Myocyte (in vitro differentiated cells): ENCODE measurements at regions not wholly inside any gene's neighbourhood (a gene's known extent, or its start where the extent isn't known, plus 50 kb on each side); places are given as distances from the start of the nearest gene placed in this dataset.
A peak's percentile ranks its signal among the peaks of the same experiment; 100 is the strongest.
"Not testable (repeated sequence)": the region's sequence is repeated elsewhere in the genome, so short reads cannot be mapped to it uniquely, and the experiment has no call there.

ENCODE experiments used
- DNase-seq: peaks from one replicate; pipeline ENCODE4 v3.0.0-alpha.2; 2012; ENCODE audit warnings: low read depth

DNA sequence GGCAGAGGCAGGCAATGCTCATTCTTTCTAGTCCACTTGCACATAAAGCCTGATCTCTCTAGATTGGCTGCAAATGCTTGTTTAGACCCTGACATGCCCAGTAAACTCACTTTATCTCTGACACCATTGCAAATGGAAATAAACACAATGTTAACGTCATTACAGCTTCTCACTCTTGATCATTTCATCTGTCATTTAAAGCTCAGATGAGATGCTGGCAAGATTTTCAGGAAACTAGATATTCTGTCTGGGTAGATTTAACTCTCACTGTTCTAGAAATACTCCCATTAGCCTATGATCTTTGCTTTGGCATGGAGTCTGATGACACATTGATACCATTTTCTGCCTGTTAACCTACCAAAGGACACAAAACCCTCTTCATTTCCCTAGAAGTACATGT is 320.7 kb upstream of the HNRNPA3 start:
- DNase-seq: no peak

DNA sequence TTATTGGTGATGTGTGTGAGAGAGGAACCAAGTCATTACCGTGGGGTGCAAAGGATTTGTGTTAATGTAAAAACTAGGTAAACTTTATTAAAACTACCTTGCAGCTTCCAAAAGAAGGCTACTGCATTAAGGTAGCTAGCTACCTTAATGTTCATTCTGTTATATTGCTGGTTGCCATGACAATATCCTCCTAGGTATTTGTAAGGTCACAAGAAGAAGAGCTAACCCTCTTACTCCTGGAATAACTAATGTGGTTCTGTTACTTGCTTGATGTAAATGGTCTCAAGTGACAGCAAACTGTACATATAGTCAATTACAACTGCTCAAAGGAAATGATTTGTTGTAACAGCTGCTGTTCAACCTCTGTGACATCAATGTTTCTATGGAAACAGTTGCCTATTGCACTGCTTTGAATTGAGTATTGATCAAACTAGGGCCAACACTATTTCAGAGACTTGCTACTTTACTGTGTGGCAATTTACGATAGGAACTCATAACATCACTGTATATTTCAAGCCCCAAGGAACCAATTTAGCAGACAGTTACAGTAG is 319.8 kb upstream of the HNRNPA3 start:
- no peak for DNase-seq

DNA sequence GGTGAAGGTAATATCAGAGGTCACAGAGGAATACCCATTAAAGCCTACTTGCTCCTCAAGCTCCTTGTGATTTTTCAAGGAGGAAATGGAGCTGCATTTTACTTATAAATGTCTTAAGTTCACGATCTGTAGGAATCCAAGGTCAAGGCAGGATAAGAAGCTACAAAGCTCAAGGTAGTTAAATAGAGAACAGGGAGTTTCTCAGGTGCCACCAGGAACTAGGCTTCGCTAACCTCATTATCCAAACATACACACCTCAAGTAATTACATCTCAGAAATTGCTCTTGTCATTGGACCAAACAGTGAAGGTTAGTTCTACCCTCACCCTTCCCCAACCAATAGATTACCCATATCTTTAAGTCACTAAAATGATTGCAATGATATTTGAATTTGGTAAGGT is 317.4 kb upstream of the HNRNPA3 start:
- DNase-seq: no peak

DNA sequence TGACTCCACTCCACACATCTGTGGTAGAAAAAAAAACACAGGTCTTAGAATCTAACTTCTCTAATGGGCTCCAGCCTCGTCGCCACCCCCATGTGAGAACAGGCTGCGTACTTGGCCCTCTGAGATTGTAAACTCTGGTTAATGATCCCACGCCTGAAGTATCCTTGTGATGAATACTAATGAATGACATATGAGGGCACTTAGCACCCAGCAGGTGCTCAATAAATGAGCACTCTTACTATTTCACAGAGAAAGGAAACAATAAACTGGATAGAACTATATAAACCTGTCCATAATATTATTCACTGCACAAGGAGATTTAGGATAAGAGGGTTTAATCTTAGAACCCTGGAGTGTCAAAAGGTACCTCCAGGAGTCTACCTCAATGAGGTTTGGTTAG is 310.1 kb upstream of the HNRNPA3 start:
- no peak for DNase-seq

DNA sequence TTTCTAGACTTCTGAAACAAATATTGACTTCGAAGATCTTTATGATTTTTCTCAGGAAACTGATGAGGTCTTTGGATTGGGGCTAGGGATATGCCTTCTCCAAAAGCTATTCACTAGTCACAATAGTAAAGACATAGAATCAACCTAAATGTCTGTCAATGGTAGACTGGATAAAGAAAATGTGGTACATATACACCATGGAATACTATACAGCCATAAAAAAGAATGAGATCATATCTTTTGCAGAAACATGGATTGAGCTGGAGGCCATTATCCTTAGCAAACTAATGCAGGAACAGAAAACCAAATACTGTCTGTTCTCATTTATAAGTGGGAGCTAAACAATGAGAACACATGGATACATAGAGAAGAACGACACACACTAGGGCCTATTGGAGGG is 308.5 kb upstream of the HNRNPA3 start:
- DNase-seq: not testable (repeated sequence)

DNA sequence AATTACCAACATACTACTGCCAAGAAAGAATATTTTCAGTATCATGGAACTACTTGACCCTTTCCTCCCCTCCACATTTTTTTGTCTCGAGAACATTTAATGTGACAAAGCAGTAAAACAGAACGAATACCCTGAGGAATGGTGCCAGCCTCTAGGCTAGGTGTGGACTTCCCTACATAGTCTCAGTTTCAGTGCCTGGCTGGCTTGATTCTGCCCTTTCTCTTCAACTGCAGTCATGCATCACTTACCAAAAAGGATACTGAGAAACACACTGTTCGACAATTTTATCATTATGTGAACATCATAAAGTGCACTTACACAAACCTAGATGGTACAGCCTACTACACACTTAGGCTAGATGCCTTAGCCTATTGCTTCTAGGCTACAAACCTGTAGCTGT is 305.3 kb upstream of the HNRNPA3 start:
- DNase-seq: no peak

DNA sequence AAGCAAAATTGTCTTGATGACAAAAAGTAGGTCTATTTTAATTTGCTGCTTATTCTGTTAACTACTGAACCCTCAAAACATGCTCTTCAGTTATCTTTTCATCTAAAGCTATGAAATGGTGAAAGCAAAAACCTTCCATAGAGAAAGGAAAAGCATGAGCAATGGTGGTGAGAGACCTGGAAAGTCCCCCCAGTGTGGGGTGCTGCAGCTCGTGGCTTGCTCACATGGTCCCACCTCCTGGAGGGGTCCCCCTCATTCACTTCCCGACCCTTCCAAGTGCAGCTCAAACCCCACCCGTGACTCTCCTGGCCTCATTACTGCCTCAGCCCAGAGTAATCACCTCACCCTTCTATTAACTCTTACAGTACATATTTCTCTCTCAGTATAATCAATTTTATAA is 301.8 kb upstream of the HNRNPA3 start:
- DNase-seq: no peak

DNA sequence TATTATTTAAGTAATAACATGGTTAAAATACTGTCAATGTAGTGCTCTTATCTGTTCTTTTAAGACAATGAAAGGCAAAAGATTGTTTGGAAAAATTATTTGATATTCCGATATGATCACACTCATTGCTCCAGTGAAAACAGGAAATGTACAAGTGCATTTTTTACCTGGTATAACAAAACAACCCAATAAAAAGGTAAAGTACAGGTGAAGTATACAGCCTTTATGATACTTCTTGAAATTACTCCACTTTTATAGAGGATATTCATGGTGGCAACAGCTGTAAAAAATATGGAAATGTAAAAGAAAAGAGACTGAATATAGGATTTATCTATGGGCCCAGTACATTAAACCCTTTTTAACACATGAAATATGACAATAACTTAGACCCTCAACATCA is 298.6 kb upstream of the HNRNPA3 start:
- no peak for DNase-seq

DNA sequence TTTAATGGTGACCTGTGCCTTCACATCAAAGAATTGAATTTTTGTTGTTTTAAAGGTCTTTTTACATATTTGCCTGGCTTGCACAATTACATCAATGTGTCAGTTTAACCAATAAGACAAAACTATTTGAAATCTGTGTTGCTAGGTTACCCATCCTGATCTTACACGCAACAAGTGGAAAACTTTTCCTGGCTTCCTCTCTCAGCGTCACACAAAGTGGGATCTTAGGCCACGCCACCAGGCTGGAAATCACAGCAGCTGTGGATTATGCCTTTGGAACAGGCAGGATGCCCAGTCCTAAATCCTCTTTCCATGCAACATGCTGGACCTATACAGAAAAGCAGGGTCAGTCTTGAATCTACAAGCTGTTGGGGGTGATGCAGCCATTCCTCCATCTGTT is 298.2 kb upstream of the HNRNPA3 start:
- no peak for DNase-seq

DNA sequence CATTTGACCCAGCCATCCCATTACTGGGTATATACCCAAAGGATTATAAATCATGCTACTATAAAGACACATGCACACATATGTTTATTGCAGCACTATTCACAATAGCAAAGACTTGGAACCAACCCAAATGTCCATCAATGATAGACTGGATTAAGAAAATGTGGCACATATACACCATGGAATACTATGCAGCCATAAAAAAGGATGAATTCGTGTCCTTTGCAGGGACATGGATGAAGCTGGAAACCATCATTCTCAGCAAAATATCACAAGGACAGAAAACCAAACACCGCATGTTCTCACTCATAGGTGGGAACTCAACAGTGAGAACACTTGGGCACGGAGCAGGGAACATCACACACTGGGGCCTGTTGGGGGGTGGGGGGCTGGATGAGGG is 290.0 kb upstream of the HNRNPA3 start:
- DNase-seq: not testable (repeated sequence)

DNA sequence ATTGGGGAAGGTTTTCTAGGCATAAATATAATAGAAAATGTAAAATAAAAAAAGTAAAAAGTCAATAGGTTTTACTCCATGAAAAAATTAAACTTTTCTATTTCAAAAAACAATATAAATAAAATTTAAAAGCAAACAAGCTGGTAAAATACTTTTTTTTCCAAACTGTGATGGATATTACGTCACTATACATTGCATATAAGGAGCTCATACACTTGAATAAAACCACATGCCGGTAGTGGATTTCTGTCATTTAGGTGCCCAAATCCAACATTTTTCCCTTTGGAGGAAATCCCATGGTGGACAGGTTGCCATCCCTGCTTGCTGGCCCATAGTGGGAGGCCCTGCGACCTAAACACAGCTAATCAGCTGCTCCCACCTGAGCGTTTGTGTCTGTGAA is 289.4 kb upstream of the HNRNPA3 start:
- no peak for DNase-seq

DNA sequence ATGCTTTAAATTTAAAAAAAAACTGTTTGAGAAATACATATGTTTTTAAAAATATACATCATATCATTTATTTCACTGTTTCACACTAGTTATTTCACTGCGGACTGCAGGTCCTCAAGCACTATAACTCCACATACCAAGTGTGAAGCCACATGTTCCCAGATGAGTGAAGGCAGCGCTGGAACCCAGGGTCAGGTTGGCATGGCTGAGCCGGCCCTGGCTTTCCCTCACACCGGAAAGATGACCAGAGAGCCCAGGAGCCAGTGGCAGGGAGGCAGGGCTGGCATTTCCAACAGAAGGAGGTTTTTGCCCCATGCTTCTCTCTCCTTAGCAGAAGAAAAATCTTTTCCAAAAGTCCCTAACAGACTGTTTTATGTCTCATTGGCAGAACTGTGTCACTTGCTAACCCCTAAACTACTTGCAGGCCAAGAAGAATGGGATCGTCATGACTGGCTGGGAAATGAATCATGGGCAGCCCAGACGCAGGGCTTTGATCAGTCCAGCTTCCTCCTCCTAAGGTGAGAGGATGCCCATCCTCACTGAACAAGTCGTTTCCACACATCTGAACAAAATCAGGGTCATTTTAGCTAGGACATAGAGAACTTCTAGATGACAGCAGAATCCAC is 287.6 kb upstream of the HNRNPA3 start:
- no peak for DNase-seq

DNA sequence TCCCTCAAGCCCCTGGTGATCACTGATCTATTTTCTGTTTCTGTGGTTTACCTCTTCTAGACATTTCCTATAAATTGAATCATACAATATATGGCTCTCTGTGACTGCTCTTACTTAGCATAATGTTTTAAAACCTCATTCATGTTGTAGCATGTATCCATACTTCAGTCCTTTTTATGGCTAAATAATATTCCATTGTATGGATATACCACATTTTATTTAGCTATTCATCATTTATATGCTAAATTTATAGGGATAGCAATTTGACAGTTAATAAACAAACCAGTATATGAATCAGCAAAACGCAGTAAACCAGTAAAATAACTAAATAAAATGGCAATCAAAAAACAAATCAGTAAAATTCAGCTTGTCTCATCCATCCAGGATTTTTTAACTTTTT is 286.1 kb upstream of the HNRNPA3 start:
- no peak for DNase-seq

DNA sequence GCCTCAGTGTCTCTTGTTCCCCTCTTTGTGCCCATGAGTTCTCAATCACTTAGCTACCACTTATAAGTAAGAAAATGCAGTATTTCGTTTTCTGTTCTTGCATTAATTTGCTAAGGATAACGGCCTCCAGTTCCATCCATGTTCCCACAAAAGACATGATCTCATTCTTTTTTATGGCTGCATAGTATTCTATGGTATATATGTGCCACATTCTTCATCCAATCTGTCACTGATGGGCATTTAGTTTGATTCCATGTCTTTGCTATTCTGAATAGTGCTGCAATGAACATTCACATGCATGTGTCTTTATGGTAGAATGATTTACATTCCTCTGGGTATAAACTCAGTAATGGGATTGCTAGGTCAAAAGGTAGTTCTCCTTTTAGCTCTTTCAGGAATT is 283.2 kb upstream of the HNRNPA3 start:
- DNase-seq: not testable (repeated sequence)

DNA sequence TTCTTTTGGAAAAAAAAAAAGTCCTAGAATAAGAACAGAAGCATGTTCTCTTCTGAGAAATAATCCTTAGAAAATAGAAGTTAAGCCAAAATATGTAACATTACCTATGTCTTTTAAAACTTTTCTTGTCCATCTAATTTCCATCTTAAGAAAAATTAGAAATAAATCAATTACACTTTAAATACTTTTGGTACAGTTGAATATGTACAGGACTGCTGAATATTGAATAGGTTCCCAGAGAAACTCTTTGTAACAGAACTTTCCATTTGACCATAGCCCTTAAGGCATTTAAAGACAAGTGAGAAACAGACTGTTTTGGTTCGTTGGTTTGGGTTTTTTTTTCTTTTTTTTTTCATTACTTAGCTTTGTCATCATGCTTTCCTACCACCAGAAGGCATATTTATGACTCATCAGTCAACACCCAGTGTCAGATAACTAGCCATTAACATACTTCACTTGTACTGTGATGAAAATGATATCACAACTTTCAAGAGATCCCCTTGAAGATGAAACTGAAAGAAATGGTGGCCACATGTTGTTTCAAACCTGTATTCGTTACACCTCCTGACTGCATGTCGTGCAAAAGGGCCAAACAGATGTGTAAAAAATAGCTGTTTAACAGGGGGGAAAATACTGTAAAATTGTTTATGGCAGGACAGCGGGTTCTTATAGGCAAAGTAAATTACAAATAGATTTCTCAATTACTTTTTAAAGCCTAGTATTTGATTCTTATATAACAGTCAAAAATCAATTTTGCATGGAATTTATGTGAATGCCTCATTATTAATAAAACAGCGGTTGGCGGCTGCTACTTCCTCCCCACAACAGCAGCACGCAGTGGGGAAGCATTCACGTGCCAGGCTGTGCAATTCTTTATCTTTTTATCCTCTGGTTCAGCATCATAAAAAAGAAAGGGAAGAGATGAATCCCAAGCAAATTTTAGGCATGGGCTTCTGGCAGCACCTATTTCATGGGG is 280.7 kb upstream of the HNRNPA3 start:
- DNase-seq: peak; percentile 31

DNA sequence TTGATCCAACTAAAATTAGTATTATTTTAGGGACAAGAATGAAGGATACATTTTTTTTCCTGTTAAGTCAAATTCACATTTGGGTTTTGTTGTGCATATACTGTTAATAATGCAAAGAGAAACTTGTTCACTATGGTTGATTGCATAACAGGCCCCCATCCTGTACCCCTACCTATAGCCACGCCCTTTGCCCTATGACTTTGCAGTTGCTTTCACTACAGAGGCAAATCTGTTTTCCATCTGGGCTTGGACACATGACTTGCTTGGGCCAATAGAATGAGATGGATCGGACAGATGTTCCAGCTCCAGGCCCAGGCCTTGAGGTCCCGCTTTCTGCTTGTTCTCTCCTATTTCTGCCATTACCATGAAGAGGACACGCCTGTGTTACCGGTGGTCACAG is 278.5 kb upstream of the HNRNPA3 start:
- DNase-seq: no peak

DNA sequence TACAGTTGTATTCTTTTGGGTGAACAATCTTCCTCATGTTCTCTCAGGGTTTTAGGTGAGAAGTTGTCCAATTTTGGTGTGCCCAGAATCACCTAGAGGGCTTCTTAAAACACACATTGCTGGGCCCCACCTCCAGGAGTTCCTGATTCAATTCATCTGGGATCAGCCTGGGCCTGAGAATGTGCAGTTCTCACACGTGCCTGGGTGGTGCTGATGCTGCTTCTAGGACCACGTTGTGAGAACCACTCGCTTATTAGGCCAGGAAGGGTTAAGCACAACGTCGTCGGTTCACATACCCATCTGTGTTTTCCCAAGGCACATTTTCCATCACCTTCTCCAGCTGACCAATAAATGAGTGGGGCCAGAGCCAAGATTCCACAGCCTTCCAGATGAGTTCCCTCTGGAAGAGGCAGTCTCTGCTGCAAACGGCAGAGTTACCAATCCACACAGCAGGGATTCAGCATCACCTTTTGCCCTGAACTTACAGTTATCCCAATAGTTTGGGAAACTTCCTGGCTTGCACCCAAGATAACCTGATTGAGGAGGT is 277.7 kb upstream of the HNRNPA3 start:
- DNase-seq: no peak

DNA sequence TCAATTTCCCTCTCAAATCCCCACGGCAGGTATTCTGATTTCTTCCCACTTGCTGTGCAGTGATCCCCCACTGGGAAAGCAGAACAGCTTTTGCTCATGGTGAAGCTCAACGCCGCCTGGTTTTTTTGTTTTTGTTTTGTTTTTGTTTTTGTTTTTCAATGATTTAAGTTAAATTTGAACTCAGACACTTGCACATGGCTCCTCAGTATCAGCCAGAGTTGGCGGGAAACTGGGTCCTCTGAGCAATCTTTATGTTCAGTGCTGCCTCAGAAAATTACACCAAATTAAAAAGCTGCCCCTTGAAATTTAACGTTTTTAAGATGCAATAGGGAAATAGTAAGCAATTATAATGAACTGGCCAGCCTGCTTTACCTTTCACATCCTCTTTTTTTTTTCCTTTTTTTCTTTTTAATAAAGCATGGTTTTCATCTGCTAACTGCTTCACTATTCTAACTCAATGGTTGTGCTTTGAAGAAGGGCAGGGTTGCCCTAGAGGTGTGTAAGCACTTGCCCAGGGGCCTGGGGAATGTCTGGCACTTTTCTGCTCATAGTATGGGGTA is 277.0 kb upstream of the HNRNPA3 start:
- no peak for DNase-seq

DNA sequence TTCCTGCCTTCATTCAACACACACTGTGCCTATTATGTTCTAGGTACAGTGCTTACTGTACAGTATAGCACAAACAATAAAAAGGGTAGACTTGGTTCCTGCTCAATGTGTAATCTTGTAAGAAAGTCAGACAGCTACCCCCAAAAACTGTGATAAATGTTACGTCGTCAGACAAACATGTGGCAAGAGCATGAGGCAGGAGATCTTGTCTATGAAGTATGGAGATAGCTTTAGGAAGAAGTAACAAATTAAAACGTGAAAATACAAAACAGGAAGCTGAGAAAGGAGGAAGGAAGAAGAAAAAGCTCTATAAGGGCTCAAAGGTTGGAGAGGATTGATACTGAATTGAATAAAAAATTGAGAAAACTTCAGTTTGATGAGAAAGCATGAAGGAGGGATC is 276.2 kb upstream of the HNRNPA3 start:
- DNase-seq: no peak

DNA sequence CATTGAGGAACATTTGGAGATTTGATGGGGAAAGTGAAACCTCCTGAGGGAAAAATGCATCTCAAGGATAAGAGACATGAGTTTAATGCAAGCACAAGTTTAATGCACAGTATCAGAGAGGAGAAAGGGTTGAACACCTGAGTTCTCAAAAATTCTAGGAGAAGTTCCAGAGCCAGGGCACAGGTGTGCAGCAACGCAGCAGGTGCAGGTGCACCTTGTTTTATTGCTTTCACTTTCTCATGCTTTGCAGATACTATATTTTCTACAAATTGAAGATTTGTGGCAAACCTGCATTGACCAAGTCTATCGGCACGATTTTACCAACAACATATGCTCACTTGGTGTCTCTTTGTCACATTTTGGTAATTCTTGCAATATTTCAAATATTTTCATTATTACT is 267.6 kb upstream of the HNRNPA3 start:
- no peak for DNase-seq

DNA sequence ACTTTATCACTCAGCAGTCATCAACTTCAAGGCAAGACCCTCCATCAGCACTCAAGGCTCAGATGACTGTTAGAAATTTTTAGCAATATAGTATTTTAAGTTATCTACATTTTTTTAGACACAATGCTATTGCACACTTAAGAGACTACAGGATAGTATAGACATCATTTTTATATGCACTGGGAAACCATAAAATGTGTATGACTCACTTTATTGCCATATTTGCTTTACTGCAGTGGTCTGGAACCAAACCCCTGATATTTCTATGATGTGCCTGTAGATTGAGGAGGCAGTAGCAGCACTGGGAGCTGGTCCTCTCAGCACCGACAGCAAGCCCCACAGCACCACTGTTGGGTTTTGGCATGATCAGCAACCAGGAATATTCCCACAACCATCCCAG is 264.8 kb upstream of the HNRNPA3 start:
- no peak for DNase-seq

DNA sequence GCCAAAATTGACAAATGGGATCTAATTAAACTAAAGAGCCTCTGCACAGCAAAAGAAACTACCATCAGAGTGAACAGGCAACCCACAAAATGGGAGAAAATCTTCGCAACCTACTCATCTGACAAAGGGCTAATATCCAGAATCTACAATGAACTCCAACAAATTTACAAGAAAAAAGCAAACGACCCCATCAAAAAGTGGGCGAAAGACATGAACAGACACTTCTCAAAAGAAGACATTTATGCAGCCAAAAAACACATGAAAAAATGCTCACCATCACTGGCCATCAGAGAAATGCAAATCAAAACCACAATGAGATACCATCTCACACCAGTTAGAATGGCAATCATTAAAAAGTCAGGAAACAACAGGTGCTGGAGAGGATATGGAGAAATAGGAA is 261.4 kb upstream of the HNRNPA3 start:
- DNase-seq: not testable (repeated sequence)
